ENCODE measurements at regions not wholly inside any gene's neighbourhood (a gene's known extent, or its start where the extent isn't known, plus 50 kb on each side); places are given as distances from the start of the nearest gene placed in this dataset.

DNA sequence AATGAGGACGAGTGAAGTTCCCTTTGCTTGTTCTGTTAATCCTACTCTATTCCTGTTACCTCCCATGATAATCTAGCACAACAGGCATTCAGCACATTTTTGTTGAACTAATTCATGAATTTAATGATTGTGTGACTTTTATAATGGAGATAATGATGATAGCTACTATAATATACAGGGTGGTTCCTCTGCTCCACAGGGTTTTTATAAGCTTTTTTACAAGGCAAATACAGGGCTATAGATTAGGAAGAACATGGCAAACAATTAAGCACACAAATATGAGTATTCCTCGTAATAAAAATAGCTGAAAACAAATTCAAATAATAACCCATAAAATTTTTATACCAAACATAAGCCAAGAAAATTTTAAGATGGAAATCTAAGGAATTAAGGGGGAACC, 145.6 kb upstream of the TMTC1 start:
- Histone ChIP-seq H3K4me2 (no peak overlapping the region), H3K27ac (no peak overlapping the region), H3K36me3 (no peaks in the 10 kb centered on the region), H3K9ac (no peak overlapping the region), H3K4me1 (no peaks in the 10 kb centered on the region), H3K9me3 (no peaks in the 10 kb centered on the region), H3K27me3 (no peaks in the 10 kb centered on the region), H3K4me3 (no peak overlapping the region), H4K20me1 (no peaks in the 10 kb centered on the region)
- no peak for TF ChIP-seq Cebpa-rat (IDR thresholded peaks at IDR 0.05)

- Histone ChIP-seq H3K4me1 (no peaks in the 10 kb centered on the region), H3K4me2 (no peak overlapping the region), H3K9me3 (no peaks in the 10 kb centered on the region), H3K27ac (no peak overlapping the region), H3K27me3 (no peaks in the 10 kb centered on the region), H3K9ac (no peak overlapping the region), H4K20me1 (no peaks in the 10 kb centered on the region), H3K4me3 (no peak overlapping the region), H3K36me3 (no peaks in the 10 kb centered on the region)
- TF ChIP-seq Cebpa-rat (IDR thresholded peaks at IDR 0.05) = no peak
Measured at GRCh38 chr12:29921307-29921706, 137.6 kb upstream of the TMTC1 start.

- no peaks in the 10 kb centered on the region for H3K9me3 ChIP-seq
- TF ChIP-seq Cebpa-rat (IDR thresholded peaks at IDR 0.05) = no peak
- no peak overlapping the region for H3K4me3 ChIP-seq
- no peaks in the 10 kb centered on the region for H3K27me3 ChIP-seq
- peaks cover 8% of the 10 kb centered on the region; the same call in 1 of the 2 replicates for H3K4me1 ChIP-seq
- no peak overlapping the region for H3K9ac ChIP-seq
- no peaks in the 10 kb centered on the region for H3K36me3 ChIP-seq
- H3K27ac ChIP-seq = no peak overlapping the region
- H3K4me2 ChIP-seq = no peak overlapping the region
- H4K20me1 ChIP-seq = no peaks in the 10 kb centered on the region
Measured at GRCh38 chr12:29908157-29908556, 124.4 kb upstream of the TMTC1 start.

DNA sequence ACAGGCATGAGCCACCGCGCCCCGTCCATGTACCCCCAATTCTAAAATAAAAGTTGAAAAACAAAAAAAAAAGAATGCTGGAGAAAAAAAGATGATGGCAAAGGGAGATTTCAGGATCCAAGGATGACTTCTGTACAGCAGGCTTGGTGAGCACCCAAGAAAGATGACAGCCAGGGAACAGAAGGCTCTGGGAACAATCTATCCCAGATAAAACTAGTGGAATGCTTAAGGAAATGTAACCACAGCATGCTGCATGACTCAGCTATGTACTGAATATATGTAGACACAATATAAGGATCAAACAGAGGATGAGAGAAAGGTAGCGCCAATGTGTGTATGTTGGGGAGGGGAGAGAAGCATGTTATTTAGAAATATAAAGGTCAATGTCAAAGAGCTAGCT, 123.7 kb upstream of the TMTC1 start:
- Histone ChIP-seq H3K4me1 (peaks cover 8% of the 10 kb centered on the region; the same call in 1 of the 2 replicates), H3K27me3 (no peaks in the 10 kb centered on the region)

DNA sequence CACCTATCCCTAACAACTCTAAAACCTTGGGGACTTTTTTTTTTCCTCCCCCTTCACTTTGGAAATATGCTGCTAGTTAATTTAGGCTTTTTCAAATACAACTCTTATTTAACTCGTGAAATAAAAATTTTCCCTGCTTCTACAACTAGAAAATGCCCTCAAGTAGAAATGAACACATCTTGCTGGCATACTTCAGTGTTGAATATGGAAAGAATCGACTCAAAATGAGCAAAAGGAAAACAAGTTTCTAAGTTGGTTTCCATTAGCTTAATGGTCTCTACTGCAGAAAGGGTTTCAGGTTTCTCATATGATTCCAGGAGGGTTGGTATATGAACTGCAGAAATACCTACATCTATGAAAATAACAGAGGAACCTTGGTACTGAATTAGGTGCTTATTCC, 118.3 kb upstream of the TMTC1 start:
- TF ChIP-seq Cebpa-rat (IDR thresholded peaks at IDR 0.05) = no peak

More for the DNA sequence above, 123.7 kb upstream of the TMTC1 start:
- Histone ChIP-seq H3K4me2 (no peak overlapping the region), H3K36me3 (no peaks in the 10 kb centered on the region), H3K9me3 (no peaks in the 10 kb centered on the region), H4K20me1 (no peaks in the 10 kb centered on the region), H3K9ac (no peak overlapping the region), H3K4me3 (no peak overlapping the region), H3K27ac (no peak overlapping the region)
- no peak for TF ChIP-seq Cebpa-rat (IDR thresholded peaks at IDR 0.05)

DNA sequence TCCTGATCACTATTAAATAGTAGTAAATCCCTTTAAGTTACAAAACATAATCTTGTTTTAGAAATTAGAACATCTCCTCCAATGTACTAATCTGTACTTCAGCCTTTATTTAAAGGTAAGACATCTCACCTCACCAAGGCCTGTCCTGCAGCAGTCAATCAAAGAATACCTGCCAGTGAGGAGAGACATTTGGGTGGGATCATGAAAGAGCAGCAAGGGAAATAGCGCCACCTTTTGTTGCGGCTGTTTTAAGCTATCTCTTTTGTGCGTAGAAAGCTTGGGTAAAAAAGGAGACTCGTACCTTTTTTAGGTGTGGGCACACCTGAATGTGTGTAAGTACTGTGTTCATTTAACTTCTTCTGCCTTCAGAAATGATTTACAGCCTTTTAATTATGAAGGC, 117.8 kb upstream of the TMTC1 start:
- Histone ChIP-seq H3K4me3 (no peak overlapping the region), H3K9me3 (no peaks in the 10 kb centered on the region), H3K4me1 (peaks cover 8% of the 10 kb centered on the region; the same call in 1 of the 2 replicates), H3K27me3 (no peaks in the 10 kb centered on the region), H3K36me3 (no peaks in the 10 kb centered on the region), H3K27ac (no peak overlapping the region), H3K9ac (no peak overlapping the region), H3K4me2 (no peak overlapping the region), H4K20me1 (no peaks in the 10 kb centered on the region)
- TF ChIP-seq Cebpa-rat (IDR thresholded peaks at IDR 0.05) = no peak

More for the DNA sequence above, 118.3 kb upstream of the TMTC1 start:
- no peaks in the 10 kb centered on the region for H4K20me1 ChIP-seq
- H3K27ac ChIP-seq = no peak overlapping the region
- H3K4me3 ChIP-seq = no peak overlapping the region
- no peaks in the 10 kb centered on the region for H3K9me3 ChIP-seq
- no peak overlapping the region for H3K9ac ChIP-seq
- H3K27me3 ChIP-seq = no peaks in the 10 kb centered on the region
- H3K36me3 ChIP-seq = no peaks in the 10 kb centered on the region
- H3K4me1 ChIP-seq = peaks cover 8% of the 10 kb centered on the region; the same call in 1 of the 2 replicates
- no peak overlapping the region for H3K4me2 ChIP-seq

- no peaks in the 10 kb centered on the region for H3K27me3 ChIP-seq
- H3K9ac ChIP-seq = no peak overlapping the region
- no peaks in the 10 kb centered on the region for H3K4me1 ChIP-seq
- H3K36me3 ChIP-seq = no peaks in the 10 kb centered on the region
- no peaks in the 10 kb centered on the region for H4K20me1 ChIP-seq
- no peak for TF ChIP-seq Cebpa-rat (IDR thresholded peaks at IDR 0.05)
- H3K4me3 ChIP-seq = no peak overlapping the region
- H3K27ac ChIP-seq = no peak overlapping the region
- H3K9me3 ChIP-seq = no peaks in the 10 kb centered on the region
- H3K4me2 ChIP-seq = no peak overlapping the region
Measured at GRCh38 chr12:29899212-29899931, 115.6 kb upstream of the TMTC1 start.

DNA sequence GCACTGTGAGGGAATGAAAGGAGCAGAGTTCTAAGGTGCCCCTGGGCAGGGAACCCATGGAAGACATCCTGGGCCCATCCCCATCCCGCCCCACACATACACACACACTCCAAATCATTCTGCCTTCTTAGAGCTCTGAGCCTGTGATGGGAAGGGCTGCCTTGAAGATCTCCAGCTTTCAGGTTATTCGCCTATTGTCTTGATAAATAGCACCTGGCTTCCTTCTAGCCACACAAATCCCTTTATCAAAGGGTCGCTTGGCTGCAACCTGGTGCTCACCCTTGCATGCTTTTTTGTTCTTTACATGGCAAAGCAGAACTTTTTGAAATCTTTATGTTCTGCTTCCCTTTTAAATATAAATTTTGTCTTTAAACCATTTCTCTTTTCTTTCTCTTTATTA, 112.2 kb upstream of the TMTC1 start:
- Histone ChIP-seq H3K4me3 (no peak overlapping the region), H3K36me3 (no peaks in the 10 kb centered on the region), H3K4me1 (no peaks in the 10 kb centered on the region), H3K9ac (no peak overlapping the region), H3K4me2 (no peak overlapping the region), H3K9me3 (no peaks in the 10 kb centered on the region), H3K27ac (no peak overlapping the region), H4K20me1 (no peaks in the 10 kb centered on the region), H3K27me3 (no peaks in the 10 kb centered on the region)
- no peak for TF ChIP-seq Cebpa-rat (IDR thresholded peaks at IDR 0.05)

DNA sequence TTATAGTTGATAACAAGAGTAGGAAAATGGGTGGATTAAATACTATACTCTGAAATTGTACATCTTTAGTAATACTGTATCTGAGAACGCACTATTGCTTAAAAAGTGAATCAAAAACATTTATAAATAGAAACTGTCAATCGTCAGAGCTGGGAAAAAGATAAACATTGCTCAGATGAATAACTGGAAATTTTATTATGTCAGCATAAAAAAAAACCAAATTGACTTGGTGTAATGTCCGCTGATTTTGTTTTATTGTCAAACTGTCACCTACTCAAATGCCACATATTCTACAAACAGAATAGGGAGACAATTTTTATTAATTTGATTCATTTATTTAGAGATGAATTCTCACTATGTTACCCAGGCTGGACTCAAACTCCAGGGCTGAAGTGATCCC, 109.3 kb upstream of the TMTC1 start:
- Histone ChIP-seq H3K36me3 (no peaks in the 10 kb centered on the region), H4K20me1 (no peaks in the 10 kb centered on the region), H3K9me3 (peaks cover 9% of the 10 kb centered on the region; the same call in 1 of the 2 replicates), H3K4me3 (no peak overlapping the region), H3K27me3 (no peaks in the 10 kb centered on the region), H3K4me1 (no peaks in the 10 kb centered on the region), H3K9ac (no peak overlapping the region), H3K4me2 (no peak overlapping the region), H3K27ac (no peak overlapping the region)
- no peak for TF ChIP-seq Cebpa-rat (IDR thresholded peaks at IDR 0.05)

- Histone ChIP-seq H3K27me3 (no peaks in the 10 kb centered on the region), H3K9me3 (peaks cover 9% of the 10 kb centered on the region; the same call in 1 of the 2 replicates), H3K4me3 (no peak overlapping the region), H3K36me3 (no peaks in the 10 kb centered on the region), H3K4me1 (no peaks in the 10 kb centered on the region), H3K27ac (no peak overlapping the region), H3K4me2 (no peak overlapping the region), H3K9ac (no peak overlapping the region), H4K20me1 (no peaks in the 10 kb centered on the region)
- no peak for TF ChIP-seq Cebpa-rat (IDR thresholded peaks at IDR 0.05)
Measured at GRCh38 chr12:29891792-29892191, 108.0 kb upstream of the TMTC1 start.

All from BLaER1 (cell line).